Daoy (cell line): ENCODE measurements at regions not wholly inside any gene's neighbourhood (a gene's known extent, or its start where the extent isn't known, plus 50 kb on each side); places are given as distances from the start of the nearest gene placed in this dataset.
A peak's percentile ranks its signal among the peaks of the same experiment; 100 is the strongest.
"Not testable (repeated sequence)": the region's sequence is repeated elsewhere in the genome, so short reads cannot be mapped to it uniquely, and the experiment has no call there.

Experiments
- DNase-seq: peaks from one replicate; pipeline ENCODE4 v3.0.0-alpha.2; 2015; ENCODE audit warnings: low read depth

GRCh38 chr2:67904966-67905365, 157.8 kb downstream of the C1D start:
- no peak for DNase-seq

GRCh38 chr2:67906547-67906946, 156.3 kb downstream of the C1D start:
- not testable (repeated sequence) for DNase-seq

GRCh38 chr2:67917332-67918054, 145.3 kb downstream of the C1D start:
- DNase-seq = peak; percentile 75

- DNase-seq = no peak
These were observed 144.3 kb downstream of the C1D start for GRCh38 chr2:67918471-67918870.

GRCh38 chr2:67919490-67919889, 143.3 kb downstream of the C1D start:
- DNase-seq = no peak

- DNase-seq = no peak
These were observed 140.6 kb downstream of the C1D start for GRCh38 chr2:67922080-67922785.

- DNase-seq = peak; percentile 9
These were observed 139.1 kb downstream of the C1D start for GRCh38 chr2:67923696-67924095.

GRCh38 chr2:67927501-67927900, 135.3 kb downstream of the C1D start:
- no peak for DNase-seq

GRCh38 chr2:67930156-67930555, 132.6 kb downstream of the C1D start:
- no peak for DNase-seq

GRCh38 chr2:67936969-67937368, 125.8 kb downstream of the C1D start:
- no peak for DNase-seq

- no peak for DNase-seq
These were observed 124.8 kb downstream of the C1D start for GRCh38 chr2:67938053-67938452.

- DNase-seq = no peak
These were observed 117.7 kb downstream of the C1D start for GRCh38 chr2:67945056-67945455.

GRCh38 chr2:67945940-67946339, 116.9 kb downstream of the C1D start:
- DNase-seq = no peak

GRCh38 chr2:67948057-67948456, 114.7 kb downstream of the C1D start:
- DNase-seq = no peak

- DNase-seq = no peak
These were observed 114.3 kb downstream of the C1D start for GRCh38 chr2:67948506-67948905.

- no peak for DNase-seq
These were observed 112.8 kb downstream of the C1D start for GRCh38 chr2:67950018-67950417.

- DNase-seq = no peak
These were observed 111.9 kb downstream of the C1D start for GRCh38 chr2:67950919-67951318.

GRCh38 chr2:67952066-67952465, 110.7 kb downstream of the C1D start:
- DNase-seq = no peak

- DNase-seq = no peak
These were observed 108.6 kb downstream of the C1D start for GRCh38 chr2:67954093-67954748.

- no peak for DNase-seq
These were observed 106.8 kb downstream of the C1D start for GRCh38 chr2:67955748-67956603.

GRCh38 chr2:67965246-67965645, 97.6 kb downstream of the C1D start:
- no peak for DNase-seq

- no peak for DNase-seq
These were observed 92.7 kb downstream of the C1D start for GRCh38 chr2:67970071-67970470.
